ENCODE measurements at regions not wholly inside any gene's neighbourhood (a gene's known extent, or its start where the extent isn't known, plus 50 kb on each side); places are given as distances from the start of the nearest gene placed in this dataset.

GRCh38 chr3:18870074-18870640, 278.2 kb upstream of the KCNH8 start:
- no peak for DNase-seq (ENCODE audit: low spot score)
- in situ Hi-C loops (cut with MboI; ENCODE audit: low sequenced_read_pairs, unreplicated experiment): no loop called here
- TF ChIP-seq CTCF (IDR thresholded peaks at IDR 0.05; ENCODE audit: borderline replicate concordance, control extremely low read depth, extremely low read depth, insufficient read depth, missing control alignments): no peak

- TF ChIP-seq CTCF (IDR thresholded peaks at IDR 0.05; ENCODE audit: borderline replicate concordance, control extremely low read depth, extremely low read depth, insufficient read depth, missing control alignments): no peak
- no peak for DNase-seq (ENCODE audit: low spot score)
- in situ Hi-C loops (cut with MboI; ENCODE audit: low sequenced_read_pairs, unreplicated experiment): no loop called here
Measured at GRCh38 chr3:18868911-18869689, 279.2 kb upstream of the KCNH8 start.

GRCh38 chr3:18866899-18867298, 281.4 kb upstream of the KCNH8 start:
- DNase-seq (ENCODE audit: low spot score): no peak
- no peak for TF ChIP-seq CTCF (IDR thresholded peaks at IDR 0.05; ENCODE audit: borderline replicate concordance, control extremely low read depth, extremely low read depth, insufficient read depth, missing control alignments)
- in situ Hi-C loops (cut with MboI; ENCODE audit: low sequenced_read_pairs, unreplicated experiment): no loop called here

- DNase-seq (ENCODE audit: low spot score): no peak
- in situ Hi-C loops (cut with MboI; ENCODE audit: low sequenced_read_pairs, unreplicated experiment): no loop called here
- TF ChIP-seq CTCF (IDR thresholded peaks at IDR 0.05; ENCODE audit: borderline replicate concordance, control extremely low read depth, extremely low read depth, insufficient read depth, missing control alignments): no peak
Measured at GRCh38 chr3:18864933-18865731, 283.2 kb upstream of the KCNH8 start.

- no peak for DNase-seq (ENCODE audit: low spot score)
- TF ChIP-seq CTCF (IDR thresholded peaks at IDR 0.05; ENCODE audit: borderline replicate concordance, control extremely low read depth, extremely low read depth, insufficient read depth, missing control alignments): no peak
- in situ Hi-C loops (cut with MboI; ENCODE audit: low sequenced_read_pairs, unreplicated experiment): no loop called here
Measured at GRCh38 chr3:18862077-18862476, 286.2 kb upstream of the KCNH8 start.

- no peak for DNase-seq (ENCODE audit: low spot score)
- no peak for TF ChIP-seq CTCF (IDR thresholded peaks at IDR 0.05; ENCODE audit: borderline replicate concordance, control extremely low read depth, extremely low read depth, insufficient read depth, missing control alignments)
- in situ Hi-C loops (cut with MboI; ENCODE audit: low sequenced_read_pairs, unreplicated experiment): no loop called here
Measured at GRCh38 chr3:18861137-18861536, 287.2 kb upstream of the KCNH8 start.

All from GM13976 (cell line).